Panc1 (cell line): ENCODE measurements at regions not wholly inside any gene's neighbourhood (a gene's known extent, or its start where the extent isn't known, plus 50 kb on each side); places are given as distances from the start of the nearest gene placed in this dataset.

Experiments
- ATAC-seq: fragments of 200-7000 bp; cut with Tn5 transposase; 2 replicates; pipeline ENCODE4 v1.9.1; 2020; ENCODE audit warnings: mild to moderate bottlenecking, moderate library complexity
- BruUV-seq: library from RNA; stranded (reverse); fragments of 400-500 nt; replicated peaks from 2 replicates; lab custom pipeline; 2021; lab: Mats Ljungman, UMichigan
- CTCF ChIA-PET: fragments of 300-600 bp; sonication (Branson Sonifier 250); formaldehyde crosslinking; loops from one replicate; lab custom pipeline; 2022; ENCODE audit warnings: antibody characterized with exemption; lab: Charles Lee
- POLR2A ChIA-PET: fragments of 300-600 bp; sonication (Branson Sonifier 250); formaldehyde crosslinking; loops from one replicate; lab custom pipeline; 2022; ENCODE audit warnings: antibody characterized with exemption; lab: Charles Lee
- DNase-seq: peaks from one replicate; pipeline ENCODE4 v3.0.0-alpha.2; 2010; ENCODE audit warnings: low read depth, low spot score
- H3K27ac ChIP-seq: 2 replicates; pipeline ENCODE4 v1.5.1; 2011; ENCODE audit warnings: mild to moderate bottlenecking, low read length, inconsistent platforms
- H3K27me3 ChIP-seq: fragments of 200-500 bp; sonication (Bioruptor generic); 2 replicates; pipeline ENCODE4 v1.6.0; 2014; ENCODE audit warnings: low read length, inconsistent platforms; ENCODE audit not compliant: control insufficient read depth, insufficient read depth
- H3K36me3 ChIP-seq: fragments of 200-500 bp; sonication (Bioruptor generic); 2 replicates; pipeline ENCODE4 v1.5.1; 2014; ENCODE audit warnings: inconsistent platforms, mild to moderate bottlenecking, low read length, moderate library complexity; ENCODE audit not compliant: control insufficient read depth, insufficient read depth
- H3K4me1 ChIP-seq: 2 replicates; pipeline ENCODE4 v1.5.1; 2011; ENCODE audit warnings: inconsistent platforms, mild to moderate bottlenecking, low read length, moderate library complexity; ENCODE audit not compliant: control insufficient read depth, insufficient read depth
- H3K4me3 ChIP-seq, 2 experiments: 2 replicates each; pipeline ENCODE4 v1.5.1; 2011 to 2012; ENCODE audit warnings: low read depth in 2 of 2, low read length in 2 of 2, mild to moderate bottlenecking in 2 of 2, inconsistent platforms in 1 of 2, moderate library complexity in 1 of 2
- H3K9me3 ChIP-seq: fragments of 200-500 bp; sonication (Bioruptor generic); 2 replicates; pipeline ENCODE4 v1.5.1; 2014; ENCODE audit warnings: low read depth, mild to moderate bottlenecking, inconsistent platforms, low read length, moderate library complexity; ENCODE audit not compliant: control insufficient read depth, insufficient read depth
- POLR2AphosphoS5 ChIP-seq: IDR thresholded peaks from 2 replicates; pipeline ENCODE4 v1.6.1; 2012; ENCODE audit warnings: mild to moderate bottlenecking, low read depth, low read length, moderate library complexity
- SIN3A ChIP-seq: IDR thresholded peaks from 2 replicates; pipeline ENCODE4 v1.6.1; 2012; ENCODE audit warnings: low read depth, mild to moderate bottlenecking, low read length, moderate library complexity, borderline replicate concordance; ENCODE audit not compliant: insufficient read depth
- TCF7L2 ChIP-seq: IDR thresholded peaks from 2 replicates; pipeline ENCODE4 v1.6.1; 2011; ENCODE audit warnings: mild to moderate bottlenecking, low read depth, low read length, inconsistent platforms
- in situ Hi-C: cut with HindIII; loops from 2 replicates; pipeline ENCODE4 v1.10.0; 2016; ENCODE audit warnings: low sequenced_read_pairs, low pct_unique_long_range_greater_than_20kb
- intact Hi-C: fragments of 100-400 bp; cut with micrococcal nuclease; formaldehyde crosslinking; loops from one replicate; pipeline ENCODE4 v1.10.0; 2022; ENCODE audit not compliant: unreplicated experiment
- TF ChIP-seq, protein P1 (sequence below): fragments of 450-650 bp; IDR thresholded peaks from 2 replicates; pipeline ENCODE4 v1.5.1; 2017; ENCODE audit warnings: mild to moderate bottlenecking
- TF ChIP-seq, protein P2 (sequence below), 2 experiments: IDR thresholded peaks; 2 replicates each; pipeline ENCODE4 v1.6.1; 2011 to 2012; ENCODE audit warnings: low read depth in 2 of 2, control low read depth in 1 of 2, low read length in 1 of 2, mild to moderate bottlenecking in 1 of 2, moderate library complexity in 1 of 2; ENCODE audit not compliant: insufficient read depth in 1 of 2

DNA sequence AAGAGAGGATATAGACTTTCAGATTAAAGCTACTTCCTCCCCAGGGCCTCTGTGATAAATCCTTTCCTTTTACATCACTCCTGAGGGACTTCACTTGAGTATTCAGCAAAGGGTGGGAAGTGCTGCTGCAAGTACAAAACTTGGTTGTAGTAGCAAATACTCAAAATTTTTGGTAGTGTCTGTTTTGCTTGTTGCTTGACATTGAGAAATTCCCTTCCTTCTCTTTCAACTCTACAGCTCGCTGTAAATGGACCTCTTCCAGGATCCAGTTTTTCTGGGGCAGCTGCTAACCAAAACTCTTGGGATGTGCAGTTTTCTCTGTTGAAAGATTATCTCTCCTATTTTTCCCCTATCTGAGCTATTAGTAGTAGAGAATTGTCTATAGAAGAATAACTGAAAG lies 472.0 kb downstream of the CD109 start:
- POLR2A ChIA-PET = interaction anchor here (0.6 kb wide), 1 partner anchor 919 kb away, joined by 3 read pairs; no protein-coding TSS in a partner anchor

DNA sequence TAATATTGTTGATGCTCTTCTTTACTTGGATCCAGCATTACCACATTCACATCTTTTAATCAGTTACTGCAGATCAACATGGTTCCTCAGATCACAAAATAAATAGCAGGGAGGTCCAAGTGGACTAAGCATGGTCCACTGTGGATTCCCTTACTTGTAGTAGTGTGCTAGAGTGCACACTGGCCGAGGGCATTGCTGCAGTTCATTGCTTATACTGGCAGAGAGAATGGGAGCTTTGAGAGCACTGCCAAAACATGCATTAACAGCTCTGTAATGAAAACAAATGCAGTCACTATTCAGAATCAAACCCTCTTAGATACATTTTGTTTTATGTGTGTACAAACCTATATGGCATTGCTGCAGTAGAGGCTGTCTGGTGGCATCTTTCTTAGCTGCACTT lies 471.5 kb downstream of the CD109 start:
- in situ Hi-C loops (no loop called here), intact Hi-C loops (no loop called here)
- Histone ChIP-seq H3K4me3 (no peak overlapping the region), H3K27ac (no peak overlapping the region), H3K36me3 (no peaks in the 10 kb centered on the region), H3K9me3 (no peaks in the 10 kb centered on the region), H3K27me3 (no peaks in the 10 kb centered on the region), H3K4me1 (no peaks in the 10 kb centered on the region)
- ChIA-PET CTCF (no interaction called here), POLR2A (no interaction called here)
- no TSS peak for BruUV-seq
- ATAC-seq (no peak), DNase-seq (no peak)
- TF ChIP-seq SIN3A = no peak
- TF ChIP-seq POLR2AphosphoS5 = no peak
- TF ChIP-seq, protein P1, sequence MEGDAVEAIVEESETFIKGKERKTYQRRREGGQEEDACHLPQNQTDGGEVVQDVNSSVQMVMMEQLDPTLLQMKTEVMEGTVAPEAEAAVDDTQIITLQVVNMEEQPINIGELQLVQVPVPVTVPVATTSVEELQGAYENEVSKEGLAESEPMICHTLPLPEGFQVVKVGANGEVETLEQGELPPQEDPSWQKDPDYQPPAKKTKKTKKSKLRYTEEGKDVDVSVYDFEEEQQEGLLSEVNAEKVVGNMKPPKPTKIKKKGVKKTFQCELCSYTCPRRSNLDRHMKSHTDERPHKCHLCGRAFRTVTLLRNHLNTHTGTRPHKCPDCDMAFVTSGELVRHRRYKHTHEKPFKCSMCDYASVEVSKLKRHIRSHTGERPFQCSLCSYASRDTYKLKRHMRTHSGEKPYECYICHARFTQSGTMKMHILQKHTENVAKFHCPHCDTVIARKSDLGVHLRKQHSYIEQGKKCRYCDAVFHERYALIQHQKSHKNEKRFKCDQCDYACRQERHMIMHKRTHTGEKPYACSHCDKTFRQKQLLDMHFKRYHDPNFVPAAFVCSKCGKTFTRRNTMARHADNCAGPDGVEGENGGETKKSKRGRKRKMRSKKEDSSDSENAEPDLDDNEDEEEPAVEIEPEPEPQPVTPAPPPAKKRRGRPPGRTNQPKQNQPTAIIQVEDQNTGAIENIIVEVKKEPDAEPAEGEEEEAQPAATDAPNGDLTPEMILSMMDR = no peak

More for the DNA sequence above, 472.0 kb downstream of the CD109 start:
- Histone ChIP-seq H3K9me3 (no peaks in the 10 kb centered on the region), H3K36me3 (no peaks in the 10 kb centered on the region), H3K27ac (no peak overlapping the region), H3K4me3 (no peak overlapping the region), H3K27me3 (no peaks in the 10 kb centered on the region), H3K4me1 (no peaks in the 10 kb centered on the region)
- ATAC-seq = no peak
- CTCF ChIA-PET = no interaction called here
- DNase-seq = no peak
- TF ChIP-seq, protein P1 = no peak
- TF ChIP-seq POLR2AphosphoS5 (no peak), TCF7L2 (no peak), SIN3A (no peak)
- TF ChIP-seq, protein P2, sequence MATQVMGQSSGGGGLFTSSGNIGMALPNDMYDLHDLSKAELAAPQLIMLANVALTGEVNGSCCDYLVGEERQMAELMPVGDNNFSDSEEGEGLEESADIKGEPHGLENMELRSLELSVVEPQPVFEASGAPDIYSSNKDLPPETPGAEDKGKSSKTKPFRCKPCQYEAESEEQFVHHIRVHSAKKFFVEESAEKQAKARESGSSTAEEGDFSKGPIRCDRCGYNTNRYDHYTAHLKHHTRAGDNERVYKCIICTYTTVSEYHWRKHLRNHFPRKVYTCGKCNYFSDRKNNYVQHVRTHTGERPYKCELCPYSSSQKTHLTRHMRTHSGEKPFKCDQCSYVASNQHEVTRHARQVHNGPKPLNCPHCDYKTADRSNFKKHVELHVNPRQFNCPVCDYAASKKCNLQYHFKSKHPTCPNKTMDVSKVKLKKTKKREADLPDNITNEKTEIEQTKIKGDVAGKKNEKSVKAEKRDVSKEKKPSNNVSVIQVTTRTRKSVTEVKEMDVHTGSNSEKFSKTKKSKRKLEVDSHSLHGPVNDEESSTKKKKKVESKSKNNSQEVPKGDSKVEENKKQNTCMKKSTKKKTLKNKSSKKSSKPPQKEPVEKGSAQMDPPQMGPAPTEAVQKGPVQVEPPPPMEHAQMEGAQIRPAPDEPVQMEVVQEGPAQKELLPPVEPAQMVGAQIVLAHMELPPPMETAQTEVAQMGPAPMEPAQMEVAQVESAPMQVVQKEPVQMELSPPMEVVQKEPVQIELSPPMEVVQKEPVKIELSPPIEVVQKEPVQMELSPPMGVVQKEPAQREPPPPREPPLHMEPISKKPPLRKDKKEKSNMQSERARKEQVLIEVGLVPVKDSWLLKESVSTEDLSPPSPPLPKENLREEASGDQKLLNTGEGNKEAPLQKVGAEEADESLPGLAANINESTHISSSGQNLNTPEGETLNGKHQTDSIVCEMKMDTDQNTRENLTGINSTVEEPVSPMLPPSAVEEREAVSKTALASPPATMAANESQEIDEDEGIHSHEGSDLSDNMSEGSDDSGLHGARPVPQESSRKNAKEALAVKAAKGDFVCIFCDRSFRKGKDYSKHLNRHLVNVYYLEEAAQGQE (IDR thresholded peaks at IDR 0.05; ENCODE audit: insufficient read depth in 1 of 2, low read depth in 2 of 2, low read length in 1 of 2) = no peak
- intact Hi-C loops (no loop called here), in situ Hi-C loops (no loop called here)
- no TSS peak for BruUV-seq
